ENCODE measurements at regions not wholly inside any gene's neighbourhood (a gene's known extent, or its start where the extent isn't known, plus 50 kb on each side); places are given as distances from the start of the nearest gene placed in this dataset.

GRCh38 chr5:165579911-165580310 lies 2074.5 kb downstream of the MAT2B start:
- no peak overlapping the region for H3K4me3 ChIP-seq (ENCODE audit: low read depth, low read length)
- TF ChIP-seq, protein P1, sequence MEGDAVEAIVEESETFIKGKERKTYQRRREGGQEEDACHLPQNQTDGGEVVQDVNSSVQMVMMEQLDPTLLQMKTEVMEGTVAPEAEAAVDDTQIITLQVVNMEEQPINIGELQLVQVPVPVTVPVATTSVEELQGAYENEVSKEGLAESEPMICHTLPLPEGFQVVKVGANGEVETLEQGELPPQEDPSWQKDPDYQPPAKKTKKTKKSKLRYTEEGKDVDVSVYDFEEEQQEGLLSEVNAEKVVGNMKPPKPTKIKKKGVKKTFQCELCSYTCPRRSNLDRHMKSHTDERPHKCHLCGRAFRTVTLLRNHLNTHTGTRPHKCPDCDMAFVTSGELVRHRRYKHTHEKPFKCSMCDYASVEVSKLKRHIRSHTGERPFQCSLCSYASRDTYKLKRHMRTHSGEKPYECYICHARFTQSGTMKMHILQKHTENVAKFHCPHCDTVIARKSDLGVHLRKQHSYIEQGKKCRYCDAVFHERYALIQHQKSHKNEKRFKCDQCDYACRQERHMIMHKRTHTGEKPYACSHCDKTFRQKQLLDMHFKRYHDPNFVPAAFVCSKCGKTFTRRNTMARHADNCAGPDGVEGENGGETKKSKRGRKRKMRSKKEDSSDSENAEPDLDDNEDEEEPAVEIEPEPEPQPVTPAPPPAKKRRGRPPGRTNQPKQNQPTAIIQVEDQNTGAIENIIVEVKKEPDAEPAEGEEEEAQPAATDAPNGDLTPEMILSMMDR (IDR thresholded peaks at IDR 0.05; ENCODE audit: insufficient read depth, low read length): no peak
- no peak for DNase-seq (ENCODE audit: low read depth)

DNA sequence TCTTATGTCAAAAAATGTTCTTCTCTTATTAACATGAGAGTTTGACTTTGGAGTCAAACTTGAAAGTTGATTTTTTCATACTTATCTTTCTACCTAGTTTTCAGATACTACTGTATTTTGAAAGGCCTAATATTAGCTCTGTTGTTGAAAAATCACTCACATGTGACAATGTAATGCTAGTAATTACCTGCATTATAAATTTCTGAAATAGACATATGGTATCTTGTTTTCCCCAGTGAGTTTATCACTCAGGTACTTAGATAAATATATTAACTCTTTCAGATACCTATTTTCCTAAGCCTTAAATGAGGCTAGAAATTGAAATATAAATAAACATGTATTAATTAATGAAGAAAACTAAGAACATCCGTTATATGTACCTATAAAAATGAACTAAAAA lies 2089.3 kb downstream of the MAT2B start:
- TF ChIP-seq, protein P1 (IDR thresholded peaks at IDR 0.05; ENCODE audit: insufficient read depth, low read length): no peak
- DNase-seq (ENCODE audit: low read depth): no peak
- H3K4me3 ChIP-seq (ENCODE audit: low read depth, low read length): no peak overlapping the region

DNA sequence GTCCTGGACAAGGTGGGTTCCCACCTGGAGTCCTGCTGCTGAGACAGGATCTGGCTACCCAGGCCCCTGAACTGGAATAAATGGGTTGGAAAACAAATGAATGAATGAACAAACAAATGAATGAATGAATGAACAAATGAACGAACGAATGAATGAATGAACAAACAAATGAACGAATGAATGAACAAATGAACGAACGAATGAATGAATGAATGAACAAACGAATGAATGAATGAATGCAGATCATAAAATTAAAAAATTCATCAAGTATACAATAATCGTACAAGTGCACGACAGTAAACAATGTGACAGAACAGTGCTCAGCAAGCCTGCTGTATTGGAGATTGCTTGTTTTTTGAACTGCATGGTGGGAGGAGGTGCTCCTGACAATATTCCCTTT lies 2097.1 kb downstream of the MAT2B start:
- no peak overlapping the region for H3K4me3 ChIP-seq (ENCODE audit: low read depth, low read length)
- DNase-seq (ENCODE audit: low read depth): no peak
- TF ChIP-seq, protein P1 (IDR thresholded peaks at IDR 0.05; ENCODE audit: insufficient read depth, low read length): no peak

- no peak for DNase-seq (ENCODE audit: low read depth)
- H3K4me3 ChIP-seq (ENCODE audit: low read depth, low read length): no peak overlapping the region
- TF ChIP-seq, protein P1 (IDR thresholded peaks at IDR 0.05; ENCODE audit: insufficient read depth, low read length): no peak
Measured at GRCh38 chr5:165607026-165607425, 2101.6 kb downstream of the MAT2B start.

- TF ChIP-seq, protein P1 (IDR thresholded peaks at IDR 0.05; ENCODE audit: insufficient read depth, low read length): no peak
- no peak for DNase-seq (ENCODE audit: low read depth)
Measured at GRCh38 chr5:165609871-165610270, 2104.5 kb downstream of the MAT2B start.

GRCh38 chr5:165616490-165617405 lies 2111.3 kb downstream of the MAT2B start:
- no peak overlapping the region for H3K4me3 ChIP-seq (ENCODE audit: low read depth, low read length)
- DNase-seq (ENCODE audit: low read depth): no peak
- TF ChIP-seq, protein P1 (IDR thresholded peaks at IDR 0.05; ENCODE audit: insufficient read depth, low read length): no peak

More at GRCh38 chr5:165609871-165610270, 2104.5 kb downstream of the MAT2B start:
- no peak overlapping the region for H3K4me3 ChIP-seq (ENCODE audit: low read depth, low read length)
